H9 (cell line): ENCODE measurements at regions not wholly inside any gene's neighbourhood (a gene's known extent, or its start where the extent isn't known, plus 50 kb on each side); places are given as distances from the start of the nearest gene placed in this dataset.

Experiments used
- DNase-seq: peaks from one replicate; pipeline ENCODE4 v3.0.0-alpha.2; 2017
- H2AFZ ChIP-seq: one replicate; pipeline ENCODE4 v1.6.1; 2013; ENCODE audit warnings: mild to moderate bottlenecking, low read length, control low read depth, moderate library complexity
- H2AK5ac ChIP-seq: 2 replicates; pipeline ENCODE4 v1.6.1; 2013; ENCODE audit warnings: low read length, control low read depth, mixed read lengths; ENCODE audit not compliant: insufficient read length
- H2BK120ac ChIP-seq: one replicate; pipeline ENCODE4 v1.6.1; 2013; ENCODE audit warnings: low read depth, mild to moderate bottlenecking, low read length, control low read depth, inconsistent platforms; ENCODE audit not compliant: poor library complexity, severe bottlenecking
- H2BK12ac ChIP-seq: 2 replicates; pipeline ENCODE4 v1.6.1; 2013; ENCODE audit warnings: low read length, control low read depth, mixed read lengths, low read depth; ENCODE audit not compliant: insufficient read length
- H2BK15ac ChIP-seq: 2 replicates; pipeline ENCODE4 v1.6.1; 2013; ENCODE audit warnings: low read depth, low read length, control low read depth
- H2BK20ac ChIP-seq: one replicate; pipeline ENCODE4 v1.6.1; 2013; ENCODE audit warnings: low read depth, mild to moderate bottlenecking, low read length, control low read depth, inconsistent platforms; ENCODE audit not compliant: poor library complexity, severe bottlenecking
- H2BK5ac ChIP-seq: 2 replicates; pipeline ENCODE4 v1.6.1; 2013; ENCODE audit warnings: low read length, control low read depth, mixed read lengths; ENCODE audit not compliant: insufficient read length
- H3K14ac ChIP-seq: 2 replicates; pipeline ENCODE4 v1.6.1; 2013; ENCODE audit warnings: low read length, control low read depth; ENCODE audit not compliant: insufficient read depth
- H3K18ac ChIP-seq: 2 replicates; pipeline ENCODE4 v1.6.1; 2013; ENCODE audit warnings: low read depth, mild to moderate bottlenecking, mixed read lengths, low read length, control low read depth; ENCODE audit not compliant: insufficient read length
- H3K23ac ChIP-seq: 2 replicates; pipeline ENCODE4 v1.6.1; 2013; ENCODE audit warnings: low read length, control low read depth, mixed read lengths, low read depth; ENCODE audit not compliant: insufficient read length
- H3K23me2 ChIP-seq: 2 replicates; pipeline ENCODE4 v1.6.1; 2013; ENCODE audit warnings: low read depth, mild to moderate bottlenecking, mixed read lengths, low read length, control low read depth; ENCODE audit not compliant: insufficient read length, poor library complexity, severe bottlenecking
- H3K27ac ChIP-seq: 2 replicates; pipeline ENCODE4 v1.5.1; 2013; ENCODE audit warnings: low read length, control low read depth, mixed read lengths, low read depth; ENCODE audit not compliant: insufficient read length
- H3K27me3 ChIP-seq: 2 replicates; pipeline ENCODE4 v1.6.1; 2013; ENCODE audit warnings: low read length, control low read depth, inconsistent platforms; ENCODE audit not compliant: insufficient read depth
- H3K4ac ChIP-seq: 2 replicates; pipeline ENCODE4 v1.6.1; 2013; ENCODE audit warnings: low read depth, mild to moderate bottlenecking, control low read depth, inconsistent platforms, low read length, moderate library complexity
- H3K4me1 ChIP-seq: 2 replicates; pipeline ENCODE4 v1.6.1; 2013; ENCODE audit warnings: low read length, control low read depth, inconsistent platforms; ENCODE audit not compliant: insufficient read depth
- H3K4me2 ChIP-seq: 2 replicates; pipeline ENCODE4 v1.6.1; 2013; ENCODE audit warnings: low read length, control low read depth, mixed read lengths; ENCODE audit not compliant: insufficient read length, insufficient read depth
- H3K56ac ChIP-seq: 2 replicates; pipeline ENCODE4 v1.6.1; 2013; ENCODE audit warnings: low read depth, mild to moderate bottlenecking, mixed read lengths, low read length, control low read depth; ENCODE audit not compliant: insufficient read length
- H3K79me1 ChIP-seq: 2 replicates; pipeline ENCODE4 v1.6.1; 2013; ENCODE audit warnings: low read depth, mild to moderate bottlenecking, moderate library complexity, low read length, control low read depth, inconsistent platforms; ENCODE audit not compliant: insufficient read depth, poor library complexity, severe bottlenecking
- H3K79me2 ChIP-seq: 2 replicates; pipeline ENCODE4 v1.6.1; 2013; ENCODE audit warnings: low read length, control low read depth, inconsistent platforms; ENCODE audit not compliant: insufficient read depth
- H3K9ac ChIP-seq: 2 replicates; pipeline ENCODE4 v1.6.1; 2013; ENCODE audit warnings: low read length, control low read depth, mixed read lengths; ENCODE audit not compliant: insufficient read length; ENCODE audit errors: extremely low read depth
- H3K9me3 ChIP-seq: one replicate; pipeline ENCODE4 v1.6.1; 2013; ENCODE audit warnings: low read depth, low read length, inconsistent platforms; ENCODE audit not compliant: control insufficient read depth
- H3T11ph ChIP-seq: one replicate; pipeline ENCODE4 v1.6.1; 2013; ENCODE audit warnings: mild to moderate bottlenecking, low read length, control low read depth, inconsistent platforms
- H4K20me1 ChIP-seq: one replicate; pipeline ENCODE4 v1.6.1; 2013; ENCODE audit not compliant: control insufficient read depth, insufficient read length, insufficient read depth
- H4K5ac ChIP-seq: 2 replicates; pipeline ENCODE4 v1.6.1; 2013; ENCODE audit warnings: low read depth, mild to moderate bottlenecking, mixed read lengths, low read length, control low read depth; ENCODE audit not compliant: insufficient read length
- H4K8ac ChIP-seq: replicated peaks from 2 replicates; pipeline ENCODE4 v1.6.1; 2013; ENCODE audit warnings: low read length, control low read depth, mixed read lengths, low read depth; ENCODE audit not compliant: insufficient read length
- H4K91ac ChIP-seq: 2 replicates; pipeline ENCODE4 v1.6.1; 2013; ENCODE audit warnings: low read depth, mild to moderate bottlenecking, moderate library complexity, mixed read lengths, low read length, control low read depth; ENCODE audit not compliant: insufficient read length
- H3K27ac Mint-ChIP-seq, 3 experiments: 2 replicates in 2 of 3; 3 replicates in 1 of 3; pipeline ENCODE4 v1.8.0; 2020 to 2021; ENCODE audit warnings: mixed read lengths in 3 of 3, mild to moderate bottlenecking in 1 of 3, moderate library complexity in 1 of 3
- H3K27me3 Mint-ChIP-seq: 2 replicates; pipeline ENCODE4 v1.8.0; 2021; ENCODE audit warnings: low read depth, mild to moderate bottlenecking, moderate library complexity, mixed read lengths
- H3K36me3 Mint-ChIP-seq, 3 experiments: 2 replicates in 2 of 3; 3 replicates in 1 of 3; pipeline ENCODE4 v1.8.0; 2020 to 2021; ENCODE audit warnings: low read depth in 3 of 3, mixed read lengths in 3 of 3; ENCODE audit not compliant: insufficient read depth in 1 of 3
- H3K4me1 Mint-ChIP-seq, 2 experiments: 2 replicates each; pipeline ENCODE4 v1.8.0; 2020; ENCODE audit warnings: mixed read lengths in 2 of 2
- H3K4me3 Mint-ChIP-seq, 2 experiments: 2 replicates in 1 of 2; 3 replicates in 1 of 2; pipeline ENCODE4 v1.8.0; 2020 to 2021; ENCODE audit warnings: mild to moderate bottlenecking in 2 of 2, mixed read lengths in 2 of 2, moderate library complexity in 1 of 2
- H3K9me3 Mint-ChIP-seq, 2 experiments: 2 replicates in 1 of 2; 3 replicates in 1 of 2; pipeline ENCODE4 v1.8.0; 2020; ENCODE audit warnings: mild to moderate bottlenecking in 2 of 2, mixed read lengths in 2 of 2, moderate library complexity in 1 of 2
- CTCF ChIP-seq: fragments of 200-600 bp; sonication (generic); conservative IDR thresholded peaks from 3 replicates; pipeline ENCODE4 v1.8.0; 2021; ENCODE audit warnings: antibody characterized with exemption, mild to moderate bottlenecking
- WGBS: extraction: QIAGEN DNeasy Blood & Tissue Kit; methylation state at CpG from one replicate; pipeline ENCODE4 v1.1.7; 2013; ENCODE audit warnings: missing lambda C conversion rate, low lambda C conversion rate, mixed read lengths; ENCODE audit not compliant: insufficient read length; ENCODE audit errors: extremely low coverage; 5-methylcytosine and 5-hydroxymethylcytosine counted together

DNA sequence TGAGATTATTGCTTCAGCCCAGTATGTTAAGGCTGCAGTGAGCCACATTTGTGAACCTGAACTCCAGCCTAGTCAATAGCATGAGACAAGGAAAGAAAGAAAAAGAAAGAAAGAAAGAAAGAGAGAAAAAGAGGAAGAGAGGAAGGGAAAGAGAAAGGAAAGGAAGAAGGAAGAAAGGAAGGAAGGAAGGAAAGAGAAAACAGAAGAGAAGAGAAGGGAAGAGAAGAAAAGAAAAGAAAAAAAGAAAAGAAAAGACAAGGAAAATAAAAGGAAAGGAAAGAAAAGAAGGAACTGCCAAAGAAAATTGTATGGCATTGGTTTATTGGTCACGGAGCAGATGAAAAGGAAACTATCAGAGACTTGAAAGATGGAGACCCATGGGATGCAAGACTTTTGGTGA lies 1158.8 kb downstream of the OLFM4 start:
- H2BK120ac ChIP-seq = no peak overlapping the region
- H3K23me2 ChIP-seq = no peaks in the 10 kb centered on the region
- no peaks in the 10 kb centered on the region for H4K20me1 ChIP-seq
- Mint-ChIP-seq H3K36me3 (no peaks in the 10 kb centered on the region), H3K4me1 (peaks cover 37 to 46% of the 10 kb centered on the region in 2 experiments), H3K9me3 (no peaks in the 10 kb centered on the region), H3K27me3 (no peaks in the 10 kb centered on the region), H3K27ac (no peak overlapping the region; a peak in 1 of 7 replicates), H3K4me3 (no peak overlapping the region)
- H3K14ac ChIP-seq = no peak overlapping the region
- no peaks in the 10 kb centered on the region for H3K79me2 ChIP-seq
- no peak overlapping the region for H2BK5ac ChIP-seq
- no peak overlapping the region for H2AK5ac ChIP-seq
- H4K8ac ChIP-seq = no peak overlapping the region
- H3K27ac ChIP-seq = no peak overlapping the region
- no peak overlapping the region for H3K23ac ChIP-seq
- H3K4ac ChIP-seq = no peak overlapping the region
- peaks cover 11% of the 10 kb centered on the region; the same call in 1 of the 2 replicates for H3K4me1 ChIP-seq
- no peak for TF ChIP-seq CTCF
- no peaks in the 10 kb centered on the region for H3K27me3 ChIP-seq
- H2BK20ac ChIP-seq = no peak overlapping the region
- H3K9ac ChIP-seq = no peak overlapping the region
- no peak overlapping the region for H2BK15ac ChIP-seq
- H3K18ac ChIP-seq = no peak overlapping the region
- H4K91ac ChIP-seq = no peak overlapping the region
- H3K4me2 ChIP-seq = no peak overlapping the region
- WGBS = no CpG with 5 or more reads among the region's 1 CpG
- H2AFZ ChIP-seq = no peak overlapping the region
- no peak overlapping the region for H4K5ac ChIP-seq
- no peaks in the 10 kb centered on the region for H3K79me1 ChIP-seq
- H2BK12ac ChIP-seq = no peak overlapping the region
- no peak overlapping the region for H3K56ac ChIP-seq
- no peak for DNase-seq
- H3K9me3 ChIP-seq = no peaks in the 10 kb centered on the region
- no peak overlapping the region for H3T11ph ChIP-seq
